SJCRH30 (cell line): ENCODE measurements at regions not wholly inside any gene's neighbourhood (a gene's known extent, or its start where the extent isn't known, plus 50 kb on each side); places are given as distances from the start of the nearest gene placed in this dataset.
A peak's percentile ranks its signal among the peaks of the same experiment; 100 is the strongest.

Source experiments
- DNase-seq, 2 experiments: peaks; one replicate each; pipeline ENCODE4 v3.0.0-alpha.2; 2015 to 2020
- H3K27ac ChIP-seq: fragments of 250-450 bp; sonication (Bioruptor Pico); 2 replicates; pipeline ENCODE4 v1.5.1; 2020; ENCODE audit warnings: mild to moderate bottlenecking, moderate library complexity
- H3K27me3 ChIP-seq: fragments of 250-450 bp; sonication (Bioruptor Pico); 2 replicates; pipeline ENCODE4 v1.5.1; 2020; ENCODE audit warnings: mild to moderate bottlenecking, moderate library complexity
- H3K36me3 ChIP-seq: fragments of 250-450 bp; sonication (Bioruptor Pico); 2 replicates; pipeline ENCODE4 v1.5.1; 2020; ENCODE audit warnings: mild to moderate bottlenecking, moderate library complexity
- H3K4me1 ChIP-seq: fragments of 250-450 bp; sonication (Bioruptor Pico); 2 replicates; pipeline ENCODE4 v1.5.1; 2020; ENCODE audit warnings: mild to moderate bottlenecking, moderate library complexity
- H3K4me3 ChIP-seq: fragments of 250-450 bp; sonication (Bioruptor Pico); 2 replicates; pipeline ENCODE4 v1.5.1; 2020; ENCODE audit warnings: mild to moderate bottlenecking, moderate library complexity
- H3K9me3 ChIP-seq: fragments of 250-450 bp; sonication (Bioruptor Pico); replicated peaks from 2 replicates; pipeline ENCODE4 v1.5.1; 2020; ENCODE audit warnings: mild to moderate bottlenecking, moderate library complexity

- no peak overlapping the region for H3K4me3 ChIP-seq
- H3K27me3 ChIP-seq = no peaks in the 10 kb centered on the region
- 0 out of 2 replicates have a peak, but pooled peaks cover 2% of the 10 kb centered on the region for H3K9me3 ChIP-seq
- H3K36me3 ChIP-seq = no peaks in the 10 kb centered on the region
- H3K4me1 ChIP-seq = no peaks in the 10 kb centered on the region
- DNase-seq = no peak
- no peak overlapping the region for H3K27ac ChIP-seq
Measured at GRCh38 chr2:217394510-217395351, 534.9 kb upstream of the TNP1 start.

- Histone ChIP-seq H3K27me3 (no peaks in the 10 kb centered on the region), H3K9me3 (0 out of 2 replicates have a peak, but pooled peaks cover 2% of the 10 kb centered on the region), H3K4me1 (no peaks in the 10 kb centered on the region), H3K4me3 (no peak overlapping the region), H3K27ac (no peak overlapping the region), H3K36me3 (no peaks in the 10 kb centered on the region)
- no peak for DNase-seq
Measured at GRCh38 chr2:217393585-217394032, 533.7 kb upstream of the TNP1 start.

- Histone ChIP-seq H3K27me3 (no peaks in the 10 kb centered on the region), H3K4me1 (no peaks in the 10 kb centered on the region), H3K36me3 (no peaks in the 10 kb centered on the region), H3K4me3 (no peak overlapping the region), H3K9me3 (0 out of 2 replicates have a peak, but pooled peaks cover 2% of the 10 kb centered on the region), H3K27ac (no peak overlapping the region)
- DNase-seq = no peak
Measured at GRCh38 chr2:217392930-217393584, 533.2 kb upstream of the TNP1 start.

GRCh38 chr2:217387776-217388387, 528.0 kb upstream of the TNP1 start:
- H3K4me1 ChIP-seq = no peaks in the 10 kb centered on the region
- H3K27ac ChIP-seq = no peak overlapping the region
- 0 out of 2 replicates have a peak, but pooled peaks cover 2% of the 10 kb centered on the region for H3K9me3 ChIP-seq
- H3K4me3 ChIP-seq = no peak overlapping the region
- no peak for DNase-seq
- no peaks in the 10 kb centered on the region for H3K36me3 ChIP-seq
- no peaks in the 10 kb centered on the region for H3K27me3 ChIP-seq

GRCh38 chr2:217386041-217386440, 526.2 kb upstream of the TNP1 start:
- Histone ChIP-seq H3K4me3 (no peak overlapping the region), H3K4me1 (no peaks in the 10 kb centered on the region), H3K27me3 (no peaks in the 10 kb centered on the region), H3K9me3 (no peaks in the 10 kb centered on the region), H3K36me3 (no peaks in the 10 kb centered on the region), H3K27ac (no peak overlapping the region)
- DNase-seq = no peak

- Histone ChIP-seq H3K27ac (no peak overlapping the region), H3K36me3 (no peaks in the 10 kb centered on the region), H3K4me3 (no peak overlapping the region), H3K27me3 (no peaks in the 10 kb centered on the region), H3K4me1 (no peaks in the 10 kb centered on the region), H3K9me3 (0 out of 2 replicates have a peak, but pooled peaks cover 1% of the 10 kb centered on the region)
- DNase-seq = no peak
Measured at GRCh38 chr2:217383620-217384019, 523.8 kb upstream of the TNP1 start.

GRCh38 chr2:217382794-217383193, 522.9 kb upstream of the TNP1 start:
- H3K27me3 ChIP-seq = no peaks in the 10 kb centered on the region
- H3K36me3 ChIP-seq = no peaks in the 10 kb centered on the region
- no peaks in the 10 kb centered on the region for H3K4me1 ChIP-seq
- H3K9me3 ChIP-seq = 0 out of 2 replicates have a peak, but pooled peaks cover 3% of the 10 kb centered on the region
- H3K4me3 ChIP-seq = no peak overlapping the region
- H3K27ac ChIP-seq = no peak overlapping the region
- no peak for DNase-seq

GRCh38 chr2:217379807-217380206, 519.9 kb upstream of the TNP1 start:
- Histone ChIP-seq H3K36me3 (no peaks in the 10 kb centered on the region), H3K27me3 (no peaks in the 10 kb centered on the region), H3K4me3 (no peak overlapping the region), H3K9me3 (peaks cover 6% of the 10 kb centered on the region; the same call in 1 of the 2 replicates), H3K27ac (no peak overlapping the region), H3K4me1 (no peaks in the 10 kb centered on the region)
- DNase-seq = no peak

- no peaks in the 10 kb centered on the region for H3K27me3 ChIP-seq
- no peaks in the 10 kb centered on the region for H3K36me3 ChIP-seq
- no peak for DNase-seq
- H3K4me1 ChIP-seq = peaks cover 13% of the 10 kb centered on the region
- no peak overlapping the region for H3K27ac ChIP-seq
- H3K9me3 ChIP-seq = peaks cover 3% of the 10 kb centered on the region; the same call in 1 of the 2 replicates
- no peak overlapping the region for H3K4me3 ChIP-seq
Measured at GRCh38 chr2:217372794-217373193, 512.9 kb upstream of the TNP1 start.

GRCh38 chr2:217371781-217372213, 511.9 kb upstream of the TNP1 start:
- H3K4me1 ChIP-seq = peaks cover 13% of the 10 kb centered on the region
- H3K27ac ChIP-seq = no peak overlapping the region
- H3K9me3 ChIP-seq = no peaks in the 10 kb centered on the region; the same call in 1 of the 2 replicates
- H3K36me3 ChIP-seq = no peaks in the 10 kb centered on the region
- no peaks in the 10 kb centered on the region for H3K27me3 ChIP-seq
- H3K4me3 ChIP-seq = no peak overlapping the region
- peak; percentile 29 to 62 for DNase-seq

GRCh38 chr2:217370391-217370790, 510.5 kb upstream of the TNP1 start:
- DNase-seq = no peak
- Histone ChIP-seq H3K36me3 (no peaks in the 10 kb centered on the region), H3K9me3 (no peaks in the 10 kb centered on the region), H3K27me3 (no peaks in the 10 kb centered on the region), H3K4me3 (no peak overlapping the region), H3K4me1 (peaks cover 13% of the 10 kb centered on the region), H3K27ac (no peak overlapping the region)

- Histone ChIP-seq H3K4me1 (peaks cover 13% of the 10 kb centered on the region), H3K36me3 (no peaks in the 10 kb centered on the region), H3K9me3 (0 out of 2 replicates have a peak, but pooled peaks cover 2% of the 10 kb centered on the region), H3K4me3 (no peak overlapping the region), H3K27me3 (no peaks in the 10 kb centered on the region), H3K27ac (no peak overlapping the region)
- no peak for DNase-seq
Measured at GRCh38 chr2:217367464-217367863, 507.6 kb upstream of the TNP1 start.

GRCh38 chr2:217366966-217367365, 507.1 kb upstream of the TNP1 start:
- Histone ChIP-seq H3K27ac (no peak overlapping the region), H3K27me3 (no peaks in the 10 kb centered on the region), H3K9me3 (0 out of 2 replicates have a peak, but pooled peaks cover 2% of the 10 kb centered on the region), H3K36me3 (no peaks in the 10 kb centered on the region), H3K4me3 (no peak overlapping the region), H3K4me1 (peaks cover 9% of the 10 kb centered on the region; the same call in 1 of the 2 replicates)
- DNase-seq = no peak

- peaks cover 6% of the 10 kb centered on the region; the same call in 1 of the 2 replicates for H3K4me1 ChIP-seq
- no peak for DNase-seq
- H3K4me3 ChIP-seq = no peak overlapping the region
- H3K27me3 ChIP-seq = no peaks in the 10 kb centered on the region
- no peak overlapping the region for H3K27ac ChIP-seq
- 0 out of 2 replicates have a peak, but pooled peaks cover 2% of the 10 kb centered on the region for H3K9me3 ChIP-seq
- H3K36me3 ChIP-seq = no peaks in the 10 kb centered on the region
Measured at GRCh38 chr2:217366266-217366895, 506.5 kb upstream of the TNP1 start.
